PC-3 (cell line): ENCODE measurements at regions not wholly inside any gene's neighbourhood (a gene's known extent, or its start where the extent isn't known, plus 50 kb on each side); places are given as distances from the start of the nearest gene placed in this dataset.

Experiments used
- EZH2phosphoT487 ChIP-seq: fragments of 300-600 bp; sonication (generic); IDR thresholded peaks from 2 replicates; pipeline ENCODE4 v1.6.1; 2018; ENCODE audit warnings: mild to moderate bottlenecking, antibody characterized with exemption, low read length, borderline replicate concordance
- TF ChIP-seq, protein P1 (sequence below): fragments of 300-600 bp; sonication (generic); conservative IDR thresholded peaks from 2 replicates; pipeline ENCODE4 v1.5.1; 2017; ENCODE audit warnings: antibody characterized with exemption, low read depth, mild to moderate bottlenecking, low read length

DNA sequence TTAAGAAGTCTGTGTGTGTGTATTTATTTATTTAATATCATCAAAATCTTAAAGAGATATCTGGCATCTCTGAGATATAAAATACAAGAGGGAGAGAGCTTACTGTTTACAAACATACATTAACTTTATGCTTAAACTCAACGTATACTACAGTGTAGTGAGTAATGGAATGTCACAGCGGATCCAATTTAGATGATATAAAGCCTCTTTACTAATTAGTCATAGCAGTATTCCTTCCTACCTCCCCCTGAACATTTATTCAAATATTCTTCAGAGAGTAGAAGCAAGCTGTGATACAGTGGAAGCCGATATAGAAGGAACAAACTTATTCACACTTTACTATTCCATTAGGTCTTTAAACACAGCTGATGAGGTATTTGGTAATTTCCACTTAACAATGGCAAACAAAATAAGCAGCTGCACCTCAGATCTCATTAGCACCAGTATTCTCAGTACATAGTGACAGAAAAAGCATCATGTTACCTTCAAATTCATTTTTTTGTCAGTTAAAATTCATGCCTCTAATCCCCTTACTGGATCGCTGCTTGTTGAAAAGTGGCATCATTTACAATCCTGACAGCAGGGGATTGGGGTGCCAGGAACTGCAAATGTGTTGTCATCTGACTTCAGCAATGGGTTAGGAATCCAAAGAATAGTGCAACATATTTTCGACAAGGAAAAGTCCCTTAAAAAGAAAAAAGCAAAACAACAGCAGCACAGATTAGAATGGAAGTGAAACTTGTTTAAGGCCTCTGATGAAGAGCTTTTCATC is 658.7 kb upstream of the EPHA5 start:
- TF ChIP-seq, protein P1, sequence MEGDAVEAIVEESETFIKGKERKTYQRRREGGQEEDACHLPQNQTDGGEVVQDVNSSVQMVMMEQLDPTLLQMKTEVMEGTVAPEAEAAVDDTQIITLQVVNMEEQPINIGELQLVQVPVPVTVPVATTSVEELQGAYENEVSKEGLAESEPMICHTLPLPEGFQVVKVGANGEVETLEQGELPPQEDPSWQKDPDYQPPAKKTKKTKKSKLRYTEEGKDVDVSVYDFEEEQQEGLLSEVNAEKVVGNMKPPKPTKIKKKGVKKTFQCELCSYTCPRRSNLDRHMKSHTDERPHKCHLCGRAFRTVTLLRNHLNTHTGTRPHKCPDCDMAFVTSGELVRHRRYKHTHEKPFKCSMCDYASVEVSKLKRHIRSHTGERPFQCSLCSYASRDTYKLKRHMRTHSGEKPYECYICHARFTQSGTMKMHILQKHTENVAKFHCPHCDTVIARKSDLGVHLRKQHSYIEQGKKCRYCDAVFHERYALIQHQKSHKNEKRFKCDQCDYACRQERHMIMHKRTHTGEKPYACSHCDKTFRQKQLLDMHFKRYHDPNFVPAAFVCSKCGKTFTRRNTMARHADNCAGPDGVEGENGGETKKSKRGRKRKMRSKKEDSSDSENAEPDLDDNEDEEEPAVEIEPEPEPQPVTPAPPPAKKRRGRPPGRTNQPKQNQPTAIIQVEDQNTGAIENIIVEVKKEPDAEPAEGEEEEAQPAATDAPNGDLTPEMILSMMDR = no peak
- TF ChIP-seq EZH2phosphoT487 = no peak
